ENCODE measurements at regions not wholly inside any gene's neighbourhood (a gene's known extent, or its start where the extent isn't known, plus 50 kb on each side); places are given as distances from the start of the nearest gene placed in this dataset.

- DNase-seq: no peak
Measured at GRCh38 chr5:110085826-110086225, 396.1 kb downstream of the MAN2A1 start.

- DNase-seq: no peak
Measured at GRCh38 chr5:110086658-110087388, 397.1 kb downstream of the MAN2A1 start.

- DNase-seq: no peak
Measured at GRCh38 chr5:110087829-110088228, 398.1 kb downstream of the MAN2A1 start.

GRCh38 chr5:110088676-110089436 lies 399.1 kb downstream of the MAN2A1 start:
- no peak for DNase-seq

- DNase-seq: no peak
Measured at GRCh38 chr5:110092955-110093785, 403.4 kb downstream of the MAN2A1 start.

GRCh38 chr5:110094109-110094508 lies 404.4 kb downstream of the MAN2A1 start:
- DNase-seq: no peak

GRCh38 chr5:110094548-110094947 lies 404.8 kb downstream of the MAN2A1 start:
- no peak for DNase-seq

GRCh38 chr5:110096419-110096818 lies 406.7 kb downstream of the MAN2A1 start:
- no peak for DNase-seq

- no peak for DNase-seq
Measured at GRCh38 chr5:110099572-110099971, 409.8 kb downstream of the MAN2A1 start.

GRCh38 chr5:110103081-110103480 lies 413.4 kb downstream of the MAN2A1 start:
- DNase-seq: no peak

GRCh38 chr5:110104060-110104725 lies 414.5 kb downstream of the MAN2A1 start:
- DNase-seq: no peak

GRCh38 chr5:110104726-110105669 lies 415.3 kb downstream of the MAN2A1 start:
- DNase-seq: no peak

- peak; percentile 16 for DNase-seq
Measured at GRCh38 chr5:110105692-110106091, 416.0 kb downstream of the MAN2A1 start.

- no peak for DNase-seq
Measured at GRCh38 chr5:110106750-110107149, 417.0 kb downstream of the MAN2A1 start.

- no peak for DNase-seq
Measured at GRCh38 chr5:110108520-110108919, 418.8 kb downstream of the MAN2A1 start.

GRCh38 chr5:110109667-110110066 lies 419.9 kb downstream of the MAN2A1 start:
- no peak for DNase-seq

- DNase-seq: no peak
Measured at GRCh38 chr5:110112348-110112747, 422.6 kb downstream of the MAN2A1 start.

- no peak for DNase-seq
Measured at GRCh38 chr5:110115503-110115902, 425.8 kb downstream of the MAN2A1 start.

- DNase-seq: no peak
Measured at GRCh38 chr5:110116539-110116938, 426.8 kb downstream of the MAN2A1 start.

- DNase-seq: no peak
Measured at GRCh38 chr5:110134963-110135935, 445.5 kb downstream of the MAN2A1 start.

Measured in NCI-H69 (cell line).